GM23248 (cell line): ENCODE measurements at regions not wholly inside any gene's neighbourhood (a gene's known extent, or its start where the extent isn't known, plus 50 kb on each side); places are given as distances from the start of the nearest gene placed in this dataset.

Source experiments
- DNase-seq: peaks from one replicate; pipeline ENCODE4 v3.0.0-alpha.2; 2015
- H2AFZ ChIP-seq: fragments of 200-600 bp; sonication (generic); 2 replicates; pipeline ENCODE4 v1.6.1; 2016; ENCODE audit warnings: antibody characterized with exemption
- H3F3A ChIP-seq: fragments of 200-600 bp; sonication (generic); 2 replicates; pipeline ENCODE4 v1.6.1; 2016; ENCODE audit warnings: mild to moderate bottlenecking, antibody characterized with exemption, mixed run types; ENCODE audit not compliant: insufficient read depth
- H3K27ac ChIP-seq: fragments of 200-600 bp; sonication (generic); 2 replicates; pipeline ENCODE4 v1.5.1; 2016; ENCODE audit warnings: mild to moderate bottlenecking
- H3K27me3 ChIP-seq: fragments of 200-600 bp; sonication (generic); replicated peaks from 2 replicates; pipeline ENCODE4 v1.6.1; 2016; ENCODE audit warnings: mild to moderate bottlenecking; ENCODE audit not compliant: insufficient read depth
- H3K36me3 ChIP-seq: fragments of 200-600 bp; sonication (generic); 2 replicates; pipeline ENCODE4 v1.6.1; 2016; ENCODE audit warnings: low read depth, mild to moderate bottlenecking
- H3K4me1 ChIP-seq: fragments of 200-600 bp; sonication (generic); 2 replicates; pipeline ENCODE4 v1.6.1; 2016; ENCODE audit warnings: mild to moderate bottlenecking; ENCODE audit not compliant: insufficient read depth
- H3K4me2 ChIP-seq: fragments of 200-600 bp; sonication (generic); one replicate; pipeline ENCODE4 v1.6.1; 2016; ENCODE audit warnings: mild to moderate bottlenecking; ENCODE audit not compliant: unreplicated experiment
- H3K4me3 ChIP-seq: fragments of 200-600 bp; sonication (generic); 2 replicates; pipeline ENCODE4 v1.5.1; 2016; ENCODE audit warnings: mild to moderate bottlenecking
- H3K79me2 ChIP-seq: fragments of 200-600 bp; sonication (generic); 2 replicates; pipeline ENCODE4 v1.6.1; 2016; ENCODE audit warnings: mild to moderate bottlenecking; ENCODE audit not compliant: insufficient read depth
- H3K9ac ChIP-seq: fragments of 200-600 bp; sonication (generic); 2 replicates; pipeline ENCODE4 v1.6.1; 2016; ENCODE audit warnings: mild to moderate bottlenecking
- H3K9me2 ChIP-seq: fragments of 200-600 bp; sonication (generic); 2 replicates; pipeline ENCODE4 v1.6.1; 2016; ENCODE audit warnings: mixed run types, mild to moderate bottlenecking, moderate library complexity; ENCODE audit not compliant: insufficient read depth
- H3K9me3 ChIP-seq: fragments of 200-600 bp; sonication (generic); one replicate; pipeline ENCODE4 v1.6.1; 2017; ENCODE audit warnings: low read depth
- H4K20me1 ChIP-seq: fragments of 200-600 bp; sonication (generic); 2 replicates; pipeline ENCODE4 v1.6.0; 2016; ENCODE audit not compliant: insufficient read depth
- EZH2 ChIP-seq: fragments of 200-600 bp; sonication (generic); IDR thresholded peaks from 2 replicates; pipeline ENCODE4 v1.6.1; 2018; ENCODE audit warnings: antibody characterized with exemption, mild to moderate bottlenecking; ENCODE audit not compliant: insufficient read depth, poor library complexity, severe bottlenecking
- EZH2phosphoT487 ChIP-seq: fragments of 200-600 bp; sonication (generic); IDR thresholded peaks from 2 replicates; pipeline ENCODE4 v1.6.1; 2018; ENCODE audit warnings: antibody characterized with exemption, moderate library complexity, mild to moderate bottlenecking, low read depth; ENCODE audit not compliant: insufficient read depth
- WGBS, 2 experiments: methylation state at CpG; one replicate each; pipeline ENCODE4 v1.1.6; 2015 to 2017; ENCODE audit warnings: low lambda C conversion rate in 2 of 2, low coverage in 1 of 2; ENCODE audit errors: missing lambda C conversion rate in 2 of 2; 5-methylcytosine and 5-hydroxymethylcytosine counted together
- in situ Hi-C: fragments of 300-500 bp; cut with MboI; formaldehyde crosslinking; loops from 2 replicates; pipeline ENCODE4 v1.15.0; 2020

GRCh38 chr2:16170675-16171424, 230.5 kb downstream of the MYCN start:
- no peak for TF ChIP-seq EZH2phosphoT487
- no peak for TF ChIP-seq EZH2
- Histone ChIP-seq H3K9me3 (no peaks in the 10 kb centered on the region), H3K36me3 (no peaks in the 10 kb centered on the region), H2AFZ (no peak overlapping the region), H3K4me3 (no peak overlapping the region), H3F3A (no peaks in the 10 kb centered on the region), H3K79me2 (no peaks in the 10 kb centered on the region), H3K27ac (no peak overlapping the region), H3K4me2 (no peak overlapping the region), H3K27me3 (no peaks in the 10 kb centered on the region), H3K9me2 (no peaks in the 10 kb centered on the region), H4K20me1 (no peaks in the 10 kb centered on the region), H3K9ac (no peak overlapping the region), H3K4me1 (no peaks in the 10 kb centered on the region)
- no peak for DNase-seq
- in situ Hi-C loops, result no loop called here
- WGBS, 2 experiments, result 38 to 42% methylated on average over 9 of the region's 9 CpGs

DNA sequence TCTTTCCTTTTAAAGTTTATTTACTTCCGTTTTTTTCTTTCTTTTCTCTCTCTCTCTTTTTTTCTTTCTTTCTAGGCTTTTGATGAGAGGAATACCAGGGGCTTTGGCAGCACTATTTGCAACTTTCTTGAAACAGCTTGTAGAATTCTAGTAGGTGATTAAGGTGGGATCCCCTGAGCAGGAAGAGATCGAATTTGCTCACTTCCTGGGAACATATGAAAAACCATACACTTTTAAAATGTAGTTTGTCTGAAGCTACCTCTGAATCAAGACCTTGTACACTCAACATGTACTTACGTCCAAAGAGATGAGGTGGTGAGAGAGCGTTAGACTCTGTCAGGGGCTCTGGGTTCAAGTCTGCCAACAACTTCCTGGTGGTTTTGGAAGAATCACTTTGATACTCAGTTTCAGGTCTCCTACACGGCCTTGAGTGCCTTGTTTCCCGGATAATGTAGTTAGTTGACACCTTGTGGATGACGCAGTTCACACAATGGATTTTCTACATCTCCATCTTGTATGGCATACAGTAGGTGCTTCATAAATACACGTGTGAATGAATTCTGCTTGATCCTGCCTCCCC, 229.1 kb downstream of the MYCN start:
- no peak overlapping the region for H3K4me3 ChIP-seq
- H4K20me1 ChIP-seq, result no peaks in the 10 kb centered on the region
- DNase-seq, result no peak
- H3K79me2 ChIP-seq, result no peaks in the 10 kb centered on the region
- no peak overlapping the region for H3K27ac ChIP-seq
- H3K4me1 ChIP-seq, result no peaks in the 10 kb centered on the region
- no peaks in the 10 kb centered on the region for H3K9me2 ChIP-seq
- in situ Hi-C loops, result no loop called here
- H3K36me3 ChIP-seq, result no peaks in the 10 kb centered on the region
- 23 to 26% methylated on average over 8 of the region's 8 CpGs for WGBS, 2 experiments
- TF ChIP-seq EZH2phosphoT487 (no peak), EZH2 (no peak)
- no peaks in the 10 kb centered on the region for H3K27me3 ChIP-seq
- no peak overlapping the region for H3K4me2 ChIP-seq
- H2AFZ ChIP-seq, result no peak overlapping the region
- H3K9ac ChIP-seq, result no peak overlapping the region
- H3K9me3 ChIP-seq, result no peaks in the 10 kb centered on the region
- H3F3A ChIP-seq, result no peaks in the 10 kb centered on the region

DNA sequence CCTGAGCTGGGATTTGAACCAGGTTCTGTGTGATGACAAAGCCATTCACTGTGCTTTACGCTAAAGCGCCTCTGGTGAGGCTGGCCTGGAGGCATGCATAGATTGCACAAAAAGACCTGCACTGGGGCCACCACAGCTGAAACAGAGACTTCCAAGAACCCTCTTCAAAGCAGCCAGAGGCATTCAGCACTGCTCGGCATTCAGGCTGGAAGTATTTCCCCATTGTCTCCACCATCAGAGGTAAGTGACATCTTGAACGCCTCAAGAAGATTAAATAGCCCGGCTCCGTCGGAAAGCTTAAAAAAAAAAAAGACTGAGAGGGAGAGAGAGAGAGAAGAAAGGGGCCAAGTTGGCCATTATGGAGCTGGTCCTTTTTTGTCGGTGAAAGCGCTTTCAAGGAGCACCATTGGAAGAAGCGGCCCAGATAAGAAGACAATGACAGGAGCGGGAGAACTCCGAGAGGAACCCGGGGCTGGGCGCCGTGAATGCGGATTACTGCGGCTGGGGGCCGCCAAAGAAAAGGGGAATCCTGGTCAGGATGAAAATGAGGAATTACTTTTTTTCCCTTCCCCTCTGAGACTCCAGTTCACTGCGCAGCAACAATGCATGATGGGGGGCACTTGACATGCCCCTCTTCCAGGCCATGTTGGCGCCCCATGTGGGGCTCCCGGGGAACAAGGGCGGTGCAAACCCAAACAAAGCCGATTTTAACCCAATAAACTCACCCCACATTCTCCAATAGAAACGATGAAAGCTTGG, 228.3 kb downstream of the MYCN start:
- Histone ChIP-seq H3K4me3 (no peak overlapping the region), H3K9me3 (no peaks in the 10 kb centered on the region), H3K27ac (no peak overlapping the region), H2AFZ (no peak overlapping the region), H3K36me3 (no peaks in the 10 kb centered on the region), H3K27me3 (no peaks in the 10 kb centered on the region), H3K4me2 (no peak overlapping the region), H4K20me1 (no peaks in the 10 kb centered on the region), H3K9ac (no peak overlapping the region), H3F3A (no peaks in the 10 kb centered on the region), H3K9me2 (no peaks in the 10 kb centered on the region), H3K4me1 (no peaks in the 10 kb centered on the region), H3K79me2 (no peaks in the 10 kb centered on the region)
- WGBS, 2 experiments, result 60 to 67% methylated on average over 24 of the region's 24 CpGs
- TF ChIP-seq EZH2, result no peak
- TF ChIP-seq EZH2phosphoT487, result no peak
- in situ Hi-C loops, result no loop called here
- no peak for DNase-seq

DNA sequence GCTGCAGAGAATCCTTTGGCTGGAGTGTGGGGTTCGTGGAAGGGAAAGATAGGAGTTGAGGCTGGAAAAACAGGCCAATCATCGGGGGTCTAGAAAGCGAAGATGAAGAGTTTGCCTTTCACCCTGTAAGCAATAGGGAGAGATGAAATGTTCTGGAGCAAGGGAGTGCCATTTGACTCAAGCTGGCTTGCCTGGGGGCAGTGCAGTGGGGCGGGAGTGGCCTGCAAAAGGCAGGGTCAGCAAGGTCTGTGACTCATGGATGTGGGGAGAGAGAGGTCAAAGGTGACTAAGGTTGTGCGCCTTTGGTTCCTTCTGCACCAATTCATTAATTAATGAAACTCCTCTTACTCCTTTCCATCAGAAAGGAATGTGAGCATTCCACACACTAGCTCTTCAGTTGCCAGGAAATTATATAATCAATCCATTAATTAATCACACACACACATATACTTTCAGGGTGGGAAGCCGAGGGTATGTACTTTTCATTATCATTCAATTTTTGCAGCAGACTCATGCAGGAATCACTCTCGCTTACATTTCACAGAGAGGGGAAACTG, 227.6 kb downstream of the MYCN start:
- in situ Hi-C loops, result no loop called here
- WGBS, 2 experiments, result 40% methylated on average over 7 of the region's 7 CpGs
- Histone ChIP-seq H4K20me1 (no peaks in the 10 kb centered on the region), H3K9me2 (no peaks in the 10 kb centered on the region), H3K9me3 (no peaks in the 10 kb centered on the region), H2AFZ (no peak overlapping the region), H3K36me3 (no peaks in the 10 kb centered on the region), H3K27ac (no peak overlapping the region), H3F3A (no peaks in the 10 kb centered on the region), H3K79me2 (no peaks in the 10 kb centered on the region), H3K4me2 (no peak overlapping the region), H3K27me3 (no peaks in the 10 kb centered on the region), H3K4me1 (no peaks in the 10 kb centered on the region), H3K4me3 (no peak overlapping the region), H3K9ac (no peak overlapping the region)
- DNase-seq, result no peak
- TF ChIP-seq EZH2phosphoT487 (no peak), EZH2 (no peak)
